Lower leg skin (tissue), 4 donors: ENCODE measurements at regions not wholly inside any gene's neighbourhood (a gene's known extent, or its start where the extent isn't known, plus 50 kb on each side); places are given as distances from the start of the nearest gene placed in this dataset.

Experiments
- DNase-seq, 2 donors: peaks; one replicate each; pipeline ENCODE4 v3.0.0-alpha.2; 2019; ENCODE audit warnings: low spot score in 2 of 2
- H3K4me3 ChIP-seq: fragments of 200-600 bp; sonication (generic); 2 replicates; pipeline ENCODE4 v1.5.1; 2017; ENCODE audit warnings: mild to moderate bottlenecking, low read depth; ENCODE audit not compliant: poor library complexity, severe bottlenecking
- CTCF ChIP-seq, 3 donors: fragments of 450-650 bp; IDR thresholded peaks; one replicate each; pipeline ENCODE4 v1.5.1; 2016; ENCODE audit warnings: antibody characterized with exemption in 3 of 3, mild to moderate bottlenecking in 3 of 3, moderate library complexity in 2 of 3
- POLR2A ChIP-seq, 2 donors: fragments of 450-650 bp; IDR thresholded peaks; one replicate each; pipeline ENCODE4 v1.6.1; 2016 to 2017; ENCODE audit warnings: antibody characterized with exemption in 2 of 2, mild to moderate bottlenecking in 1 of 2, moderate library complexity in 1 of 2
- WGBS, 2 donors: methylation state at CpG; one replicate each; pipeline ENCODE4 v1.1.5; 2018; 5-methylcytosine and 5-hydroxymethylcytosine counted together
- intact Hi-C: fragments of 100-400 bp; cut with DNase I; formaldehyde crosslinking; loops from one replicate; pipeline ENCODE4 v1.15.0; 2023; ENCODE audit warnings: low total_unique reads

- H3K4me3 ChIP-seq: no peak overlapping the region
- intact Hi-C loops: no loop called here
- no peak for DNase-seq
- 66 to 67% methylated on average over 5 of the region's 5 CpGs for WGBS, 2 donors
- TF ChIP-seq CTCF (IDR thresholded peaks at IDR 0.05) (no peak), POLR2A (IDR thresholded peaks at IDR 0.05) (no peak)
Measured at GRCh38 chr2:176461098-176461808, 192.0 kb downstream of the MTX2 start.

DNA sequence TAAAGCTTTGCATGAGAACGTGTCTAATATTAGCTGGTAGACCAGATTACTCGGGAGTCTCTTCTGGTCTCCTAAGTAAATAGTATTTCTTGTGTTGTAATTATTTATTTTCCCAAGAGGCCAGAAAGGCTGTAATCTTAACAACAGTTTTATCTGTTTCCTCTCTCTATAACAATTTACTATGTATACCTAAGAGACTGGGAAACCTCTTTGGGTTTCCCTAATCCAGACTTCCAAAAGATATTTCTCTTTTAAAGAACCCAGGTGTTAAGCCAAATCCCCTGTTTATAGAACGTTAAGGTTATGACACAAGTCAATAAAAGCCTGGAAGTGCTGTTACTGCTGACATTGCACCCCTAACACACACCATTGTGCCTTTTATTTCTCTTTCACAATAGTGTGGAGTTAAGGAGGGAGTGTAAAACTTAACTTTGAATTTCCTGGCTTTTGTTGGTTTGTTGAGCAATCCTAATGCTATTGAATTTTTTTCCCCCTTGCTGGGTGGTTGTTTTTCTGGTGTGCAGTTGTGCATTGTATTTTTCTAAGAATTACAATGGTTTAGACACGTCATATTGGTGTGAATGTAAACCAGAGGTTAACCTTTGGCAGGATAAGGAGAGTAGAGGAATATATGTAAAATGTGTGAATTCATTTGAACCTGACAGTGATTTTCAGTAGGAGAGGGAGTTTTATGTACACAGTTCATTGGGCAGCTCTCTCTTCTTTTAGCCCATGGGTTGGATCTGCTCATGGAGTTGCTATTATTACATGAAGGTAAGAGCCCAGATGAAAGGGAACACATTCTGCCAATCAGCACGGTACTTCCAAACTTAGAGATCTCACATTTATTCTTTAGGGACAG, 192.8 kb downstream of the MTX2 start:
- DNase-seq: no peak
- 65 to 70% methylated on average over 5 of the region's 5 CpGs for WGBS, 2 donors
- intact Hi-C loops: no loop called here
- TF ChIP-seq POLR2A (IDR thresholded peaks at IDR 0.05): no peak
- H3K4me3 ChIP-seq: no peak overlapping the region

GRCh38 chr2:176463546-176463945, 194.3 kb downstream of the MTX2 start:
- TF ChIP-seq POLR2A (IDR thresholded peaks at IDR 0.05): no peak
- TF ChIP-seq CTCF (IDR thresholded peaks at IDR 0.05): no peak
- H3K4me3 ChIP-seq: no peak overlapping the region
- 91 to 92% methylated on average over 3 of the region's 3 CpGs for WGBS, 2 donors

DNA sequence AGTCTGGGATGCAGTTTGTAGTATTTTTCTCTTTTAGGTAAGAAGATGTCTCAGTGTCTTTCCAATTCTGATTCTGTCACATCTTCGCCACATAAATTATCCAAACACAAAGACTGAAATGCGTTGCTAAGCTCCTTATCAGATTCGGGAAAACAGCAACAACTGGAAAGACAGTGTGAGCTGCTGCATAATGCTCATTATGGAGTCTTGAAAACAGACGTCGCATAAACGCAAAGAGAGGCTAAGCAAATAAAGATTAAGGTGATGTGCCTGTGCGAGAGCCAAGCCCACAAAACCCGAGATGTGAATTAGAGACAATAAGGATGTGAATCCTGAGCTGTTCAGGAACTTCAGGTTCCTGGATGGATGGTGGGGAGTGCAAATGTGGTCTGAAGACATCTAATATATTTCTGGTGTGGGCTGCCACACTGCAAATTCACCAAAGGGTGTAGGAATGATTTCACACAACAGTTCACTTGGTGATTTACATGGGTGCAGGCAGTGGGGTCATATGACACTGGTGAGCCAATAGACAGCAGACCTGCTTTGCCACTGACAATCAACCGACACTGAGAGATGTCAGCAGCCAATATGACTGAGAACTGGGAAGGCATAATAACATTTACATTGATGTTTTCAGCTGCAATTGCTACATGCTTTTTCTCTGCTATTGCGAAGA, 195.8 kb downstream of the MTX2 start:
- no peak overlapping the region for H3K4me3 ChIP-seq
- intact Hi-C loops: no loop called here
- 51 to 59% methylated on average over 10 of the region's 10 CpGs for WGBS, 2 donors
- TF ChIP-seq CTCF (IDR thresholded peaks at IDR 0.05) (no peak), POLR2A (IDR thresholded peaks at IDR 0.05) (no peak)
- no peak for DNase-seq

More at GRCh38 chr2:176463546-176463945, 194.3 kb downstream of the MTX2 start:
- no peak for DNase-seq
- intact Hi-C loops: no loop called here

DNA sequence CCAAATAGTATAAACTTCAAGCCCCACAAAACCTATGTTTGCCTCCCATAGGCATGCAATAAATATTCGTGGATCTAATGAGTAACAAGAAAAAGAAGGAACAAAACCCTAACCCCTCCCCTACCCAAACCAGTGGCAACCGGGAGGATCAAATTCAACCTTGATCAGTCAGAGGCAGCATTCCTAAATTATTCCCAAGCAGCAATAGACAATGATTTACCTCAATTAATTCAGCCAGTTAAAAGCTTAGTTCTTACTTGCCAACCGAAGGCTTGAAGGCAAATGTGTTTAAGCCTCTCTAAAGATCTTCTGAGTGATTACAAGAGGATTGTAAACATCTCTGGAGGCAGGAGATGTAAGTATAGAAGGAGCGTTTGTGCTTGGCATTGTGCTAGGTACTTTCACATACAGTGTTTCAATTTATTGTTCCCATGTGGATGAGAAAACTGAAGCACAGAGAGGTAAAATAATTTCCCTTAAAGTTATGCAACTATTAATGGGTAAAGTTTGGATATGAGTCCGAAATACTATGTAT, 197.7 kb downstream of the MTX2 start:
- DNase-seq: no peak
- 46 to 65% methylated on average over 5 of the region's 5 CpGs for WGBS, 2 donors
- no peak overlapping the region for H3K4me3 ChIP-seq
- TF ChIP-seq POLR2A (IDR thresholded peaks at IDR 0.05) (no peak), CTCF (IDR thresholded peaks at IDR 0.05) (no peak)
- intact Hi-C loops: no loop called here

GRCh38 chr2:176467595-176467994, 198.4 kb downstream of the MTX2 start:
- WGBS, 2 donors: 59 to 77% methylated on average over 6 of the region's 6 CpGs
- TF ChIP-seq POLR2A (IDR thresholded peaks at IDR 0.05): no peak
- no peak for TF ChIP-seq CTCF (IDR thresholded peaks at IDR 0.05)
- intact Hi-C loops: no loop called here
- no peak overlapping the region for H3K4me3 ChIP-seq
- no peak for DNase-seq
